H9 (cell line): ENCODE measurements at regions not wholly inside any gene's neighbourhood (a gene's known extent, or its start where the extent isn't known, plus 50 kb on each side); places are given as distances from the start of the nearest gene placed in this dataset.

Source experiments
- DNase-seq: peaks from one replicate; pipeline ENCODE4 v3.0.0-alpha.2; 2017
- H2AFZ ChIP-seq: one replicate; pipeline ENCODE4 v1.6.1; 2013; ENCODE audit warnings: mild to moderate bottlenecking, low read length, control low read depth, moderate library complexity
- H2AK5ac ChIP-seq: 2 replicates; pipeline ENCODE4 v1.6.1; 2013; ENCODE audit warnings: low read length, control low read depth, mixed read lengths; ENCODE audit not compliant: insufficient read length
- H2BK120ac ChIP-seq: one replicate; pipeline ENCODE4 v1.6.1; 2013; ENCODE audit warnings: low read depth, mild to moderate bottlenecking, low read length, control low read depth, inconsistent platforms; ENCODE audit not compliant: poor library complexity, severe bottlenecking
- H2BK12ac ChIP-seq: 2 replicates; pipeline ENCODE4 v1.6.1; 2013; ENCODE audit warnings: low read length, control low read depth, mixed read lengths, low read depth; ENCODE audit not compliant: insufficient read length
- H2BK15ac ChIP-seq: 2 replicates; pipeline ENCODE4 v1.6.1; 2013; ENCODE audit warnings: low read depth, low read length, control low read depth
- H2BK20ac ChIP-seq: one replicate; pipeline ENCODE4 v1.6.1; 2013; ENCODE audit warnings: low read depth, mild to moderate bottlenecking, low read length, control low read depth, inconsistent platforms; ENCODE audit not compliant: poor library complexity, severe bottlenecking
- H2BK5ac ChIP-seq: 2 replicates; pipeline ENCODE4 v1.6.1; 2013; ENCODE audit warnings: low read length, control low read depth, mixed read lengths; ENCODE audit not compliant: insufficient read length
- H3K14ac ChIP-seq: 2 replicates; pipeline ENCODE4 v1.6.1; 2013; ENCODE audit warnings: low read length, control low read depth; ENCODE audit not compliant: insufficient read depth
- H3K18ac ChIP-seq: 2 replicates; pipeline ENCODE4 v1.6.1; 2013; ENCODE audit warnings: low read depth, mild to moderate bottlenecking, mixed read lengths, low read length, control low read depth; ENCODE audit not compliant: insufficient read length
- H3K23ac ChIP-seq: 2 replicates; pipeline ENCODE4 v1.6.1; 2013; ENCODE audit warnings: low read length, control low read depth, mixed read lengths, low read depth; ENCODE audit not compliant: insufficient read length
- H3K23me2 ChIP-seq: 2 replicates; pipeline ENCODE4 v1.6.1; 2013; ENCODE audit warnings: low read depth, mild to moderate bottlenecking, mixed read lengths, low read length, control low read depth; ENCODE audit not compliant: insufficient read length, poor library complexity, severe bottlenecking
- H3K27ac ChIP-seq: 2 replicates; pipeline ENCODE4 v1.5.1; 2013; ENCODE audit warnings: low read length, control low read depth, mixed read lengths, low read depth; ENCODE audit not compliant: insufficient read length
- H3K27me3 ChIP-seq: 2 replicates; pipeline ENCODE4 v1.6.1; 2013; ENCODE audit warnings: low read length, control low read depth, inconsistent platforms; ENCODE audit not compliant: insufficient read depth
- H3K4ac ChIP-seq: 2 replicates; pipeline ENCODE4 v1.6.1; 2013; ENCODE audit warnings: low read depth, mild to moderate bottlenecking, control low read depth, inconsistent platforms, low read length, moderate library complexity
- H3K4me1 ChIP-seq: 2 replicates; pipeline ENCODE4 v1.6.1; 2013; ENCODE audit warnings: low read length, control low read depth, inconsistent platforms; ENCODE audit not compliant: insufficient read depth
- H3K4me2 ChIP-seq: 2 replicates; pipeline ENCODE4 v1.6.1; 2013; ENCODE audit warnings: low read length, control low read depth, mixed read lengths; ENCODE audit not compliant: insufficient read length, insufficient read depth
- H3K56ac ChIP-seq: 2 replicates; pipeline ENCODE4 v1.6.1; 2013; ENCODE audit warnings: low read depth, mild to moderate bottlenecking, mixed read lengths, low read length, control low read depth; ENCODE audit not compliant: insufficient read length
- H3K79me1 ChIP-seq: 2 replicates; pipeline ENCODE4 v1.6.1; 2013; ENCODE audit warnings: low read depth, mild to moderate bottlenecking, moderate library complexity, low read length, control low read depth, inconsistent platforms; ENCODE audit not compliant: insufficient read depth, poor library complexity, severe bottlenecking
- H3K79me2 ChIP-seq: 2 replicates; pipeline ENCODE4 v1.6.1; 2013; ENCODE audit warnings: low read length, control low read depth, inconsistent platforms; ENCODE audit not compliant: insufficient read depth
- H3K9ac ChIP-seq: 2 replicates; pipeline ENCODE4 v1.6.1; 2013; ENCODE audit warnings: low read length, control low read depth, mixed read lengths; ENCODE audit not compliant: insufficient read length; ENCODE audit errors: extremely low read depth
- H3K9me3 ChIP-seq: one replicate; pipeline ENCODE4 v1.6.1; 2013; ENCODE audit warnings: low read depth, low read length, inconsistent platforms; ENCODE audit not compliant: control insufficient read depth
- H3T11ph ChIP-seq: one replicate; pipeline ENCODE4 v1.6.1; 2013; ENCODE audit warnings: mild to moderate bottlenecking, low read length, control low read depth, inconsistent platforms
- H4K20me1 ChIP-seq: one replicate; pipeline ENCODE4 v1.6.1; 2013; ENCODE audit not compliant: control insufficient read depth, insufficient read length, insufficient read depth
- H4K5ac ChIP-seq: 2 replicates; pipeline ENCODE4 v1.6.1; 2013; ENCODE audit warnings: low read depth, mild to moderate bottlenecking, mixed read lengths, low read length, control low read depth; ENCODE audit not compliant: insufficient read length
- H4K8ac ChIP-seq: replicated peaks from 2 replicates; pipeline ENCODE4 v1.6.1; 2013; ENCODE audit warnings: low read length, control low read depth, mixed read lengths, low read depth; ENCODE audit not compliant: insufficient read length
- H4K91ac ChIP-seq: 2 replicates; pipeline ENCODE4 v1.6.1; 2013; ENCODE audit warnings: low read depth, mild to moderate bottlenecking, moderate library complexity, mixed read lengths, low read length, control low read depth; ENCODE audit not compliant: insufficient read length
- H3K27ac Mint-ChIP-seq, 3 experiments: 2 replicates in 2 of 3; 3 replicates in 1 of 3; pipeline ENCODE4 v1.8.0; 2020 to 2021; ENCODE audit warnings: mixed read lengths in 3 of 3, mild to moderate bottlenecking in 1 of 3, moderate library complexity in 1 of 3
- H3K27me3 Mint-ChIP-seq: 2 replicates; pipeline ENCODE4 v1.8.0; 2021; ENCODE audit warnings: low read depth, mild to moderate bottlenecking, moderate library complexity, mixed read lengths
- H3K36me3 Mint-ChIP-seq, 3 experiments: 2 replicates in 2 of 3; 3 replicates in 1 of 3; pipeline ENCODE4 v1.8.0; 2020 to 2021; ENCODE audit warnings: low read depth in 3 of 3, mixed read lengths in 3 of 3; ENCODE audit not compliant: insufficient read depth in 1 of 3
- H3K4me1 Mint-ChIP-seq, 2 experiments: 2 replicates each; pipeline ENCODE4 v1.8.0; 2020; ENCODE audit warnings: mixed read lengths in 2 of 2
- H3K4me3 Mint-ChIP-seq, 2 experiments: 2 replicates in 1 of 2; 3 replicates in 1 of 2; pipeline ENCODE4 v1.8.0; 2020 to 2021; ENCODE audit warnings: mild to moderate bottlenecking in 2 of 2, mixed read lengths in 2 of 2, moderate library complexity in 1 of 2
- H3K9me3 Mint-ChIP-seq, 2 experiments: 2 replicates in 1 of 2; 3 replicates in 1 of 2; pipeline ENCODE4 v1.8.0; 2020; ENCODE audit warnings: mild to moderate bottlenecking in 2 of 2, mixed read lengths in 2 of 2, moderate library complexity in 1 of 2
- CTCF ChIP-seq: fragments of 200-600 bp; sonication (generic); conservative IDR thresholded peaks from 3 replicates; pipeline ENCODE4 v1.8.0; 2021; ENCODE audit warnings: antibody characterized with exemption, mild to moderate bottlenecking
- WGBS: extraction: QIAGEN DNeasy Blood & Tissue Kit; methylation state at CpG from one replicate; pipeline ENCODE4 v1.1.7; 2013; ENCODE audit warnings: missing lambda C conversion rate, low lambda C conversion rate, mixed read lengths; ENCODE audit not compliant: insufficient read length; ENCODE audit errors: extremely low coverage; 5-methylcytosine and 5-hydroxymethylcytosine counted together

- no peaks in the 10 kb centered on the region for H3K79me2 ChIP-seq
- DNase-seq: no peak
- H3K56ac ChIP-seq: no peak overlapping the region
- H3K36me3 Mint-ChIP-seq: no peaks in the 10 kb centered on the region
- H3K4me2 ChIP-seq: no peak overlapping the region
- H3K14ac ChIP-seq: no peak overlapping the region
- no peaks in the 10 kb centered on the region for H3K4me1 ChIP-seq
- H3K4me3 Mint-ChIP-seq: no peak overlapping the region
- no peak overlapping the region for H2BK120ac ChIP-seq
- no peak overlapping the region for H2BK20ac ChIP-seq
- no peaks in the 10 kb centered on the region for H3K79me1 ChIP-seq
- no peaks in the 10 kb centered on the region for H3K27me3 ChIP-seq
- H3K27ac Mint-ChIP-seq: no peak overlapping the region
- no peak overlapping the region for H3K23ac ChIP-seq
- no peak overlapping the region for H3K9ac ChIP-seq
- H3K27me3 Mint-ChIP-seq: no peaks in the 10 kb centered on the region
- no CpG with 5 or more reads among the region's 7 CpGs for WGBS
- no peak overlapping the region for H3T11ph ChIP-seq
- H2AK5ac ChIP-seq: no peak overlapping the region
- H4K8ac ChIP-seq: no peak overlapping the region
- H4K20me1 ChIP-seq: no peaks in the 10 kb centered on the region
- no peak overlapping the region for H2BK5ac ChIP-seq
- no peak overlapping the region for H3K18ac ChIP-seq
- H4K91ac ChIP-seq: no peak overlapping the region
- no peak for TF ChIP-seq CTCF
- peaks cover 20% of the 10 kb centered on the region in 2 experiments for H3K4me1 Mint-ChIP-seq
- no peak overlapping the region for H3K4ac ChIP-seq
- no peak overlapping the region for H4K5ac ChIP-seq
- no peak overlapping the region for H2BK15ac ChIP-seq
- H3K27ac ChIP-seq: no peak overlapping the region
- no peak overlapping the region for H2BK12ac ChIP-seq
- no peaks in the 10 kb centered on the region for H3K23me2 ChIP-seq
- no peaks in the 10 kb centered on the region for H3K9me3 ChIP-seq
- no peak overlapping the region for H2AFZ ChIP-seq
- H3K9me3 Mint-ChIP-seq: no peaks in the 10 kb centered on the region
Measured at GRCh38 chr7:91556956-91557650, 292.9 kb downstream of the FZD1 start.
